Ishikawa (cell line): ENCODE measurements at regions not wholly inside any gene's neighbourhood (a gene's known extent, or its start where the extent isn't known, plus 50 kb on each side); places are given as distances from the start of the nearest gene placed in this dataset.

Experiments used
- CEBPB ChIP-seq: IDR thresholded peaks from 2 replicates; pipeline ENCODE4 v1.6.1; 2012
- CREB1 ChIP-seq: IDR thresholded peaks from 2 replicates; pipeline ENCODE4 v1.6.1; 2012; ENCODE audit warnings: low read depth
- EGR1 ChIP-seq: IDR thresholded peaks from 2 replicates; pipeline ENCODE4 v1.6.1; 2012
- EP300 ChIP-seq: IDR thresholded peaks from 2 replicates; pipeline ENCODE4 v1.6.1; 2012; ENCODE audit warnings: borderline replicate concordance
- FOXM1 ChIP-seq: IDR thresholded peaks from 2 replicates; pipeline ENCODE4 v1.6.1; 2012; ENCODE audit warnings: low read depth, borderline replicate concordance
- NFIC ChIP-seq: IDR thresholded peaks from 2 replicates; pipeline ENCODE4 v1.6.1; 2012
- RAD21 ChIP-seq: IDR thresholded peaks from 2 replicates; pipeline ENCODE4 v1.6.1; 2012; ENCODE audit warnings: low read depth
- REST ChIP-seq: IDR thresholded peaks from 2 replicates; pipeline ENCODE4 v1.6.1; 2012; ENCODE audit warnings: low read depth, mild to moderate bottlenecking
- TAF1 ChIP-seq: IDR thresholded peaks from 2 replicates; pipeline ENCODE4 v1.6.1; 2012; ENCODE audit warnings: low read depth, mild to moderate bottlenecking
- TCF12 ChIP-seq: IDR thresholded peaks from 2 replicates; pipeline ENCODE4 v1.6.1; 2012; ENCODE audit warnings: low read depth
- TEAD4 ChIP-seq: IDR thresholded peaks from 2 replicates; pipeline ENCODE4 v1.6.1; 2012
- YY1 ChIP-seq: IDR thresholded peaks from 2 replicates; pipeline ENCODE4 v1.6.1; 2012; ENCODE audit warnings: low read depth
- ZBTB7A ChIP-seq: IDR thresholded peaks from 2 replicates; pipeline ENCODE4 v1.6.1; 2012; ENCODE audit warnings: low read depth
- TF ChIP-seq, protein P1 (sequence below): IDR thresholded peaks from 2 replicates; pipeline ENCODE4 v1.6.1; 2012
- TF ChIP-seq, protein P2 (sequence below): IDR thresholded peaks from 2 replicates; pipeline ENCODE4 v1.6.1; 2012

DNA sequence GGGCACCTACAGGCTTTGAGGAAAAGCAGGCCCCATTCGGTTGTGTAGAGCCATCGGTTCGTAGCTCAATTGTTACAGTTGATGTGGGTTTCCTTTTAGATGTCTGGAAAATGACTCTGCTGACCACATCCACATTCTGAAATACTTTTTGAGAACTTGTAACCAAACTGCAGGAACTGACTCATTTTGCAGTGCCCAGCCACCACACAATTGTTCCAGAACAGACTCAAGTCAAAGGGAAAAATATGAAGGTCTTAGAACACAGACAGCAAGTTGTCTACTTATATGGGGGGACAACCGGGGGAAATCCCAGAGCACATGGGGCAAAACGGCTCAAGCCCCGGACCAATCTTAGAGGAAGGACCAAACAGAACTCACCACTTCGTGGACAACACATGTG, 557.6 kb upstream of the DIPK2B start:
- TF ChIP-seq CEBPB (no peak), TAF1 (no peak), RAD21 (no peak), FOXM1 (no peak), EGR1 (no peak), REST (no peak), NFIC (no peak), YY1 (no peak), ZBTB7A (no peak), TEAD4 (no peak), TCF12 (no peak), EP300 (no peak), CREB1 (no peak)
- TF ChIP-seq, protein P1, sequence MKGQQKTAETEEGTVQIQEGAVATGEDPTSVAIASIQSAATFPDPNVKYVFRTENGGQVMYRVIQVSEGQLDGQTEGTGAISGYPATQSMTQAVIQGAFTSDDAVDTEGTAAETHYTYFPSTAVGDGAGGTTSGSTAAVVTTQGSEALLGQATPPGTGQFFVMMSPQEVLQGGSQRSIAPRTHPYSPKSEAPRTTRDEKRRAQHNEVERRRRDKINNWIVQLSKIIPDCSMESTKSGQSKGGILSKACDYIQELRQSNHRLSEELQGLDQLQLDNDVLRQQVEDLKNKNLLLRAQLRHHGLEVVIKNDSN: no peak
- TF ChIP-seq, protein P2, sequence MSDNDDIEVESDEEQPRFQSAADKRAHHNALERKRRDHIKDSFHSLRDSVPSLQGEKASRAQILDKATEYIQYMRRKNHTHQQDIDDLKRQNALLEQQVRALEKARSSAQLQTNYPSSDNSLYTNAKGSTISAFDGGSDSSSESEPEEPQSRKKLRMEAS: no peak

DNA sequence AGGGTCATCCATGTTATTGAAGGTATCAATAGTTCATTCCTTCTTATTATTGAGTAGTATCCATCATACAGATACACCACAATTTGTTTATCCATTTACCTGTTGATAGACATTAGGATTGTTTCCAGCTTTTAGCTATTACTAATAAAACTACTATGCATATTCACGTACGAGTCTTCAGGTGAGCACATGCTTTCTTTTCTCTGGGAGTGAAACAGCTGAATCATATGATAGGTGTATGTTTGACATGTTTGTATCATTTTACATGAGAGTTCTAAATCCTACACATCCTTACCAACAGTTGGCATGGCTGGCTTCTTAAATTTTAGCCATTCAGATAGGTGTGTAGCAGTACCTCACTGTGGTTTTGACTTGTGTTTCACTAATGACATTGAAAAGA, 556.6 kb upstream of the DIPK2B start:
- TF ChIP-seq CEBPB: no peak
- no peak for TF ChIP-seq FOXM1
- TF ChIP-seq TAF1: no peak
- TF ChIP-seq REST: no peak
- TF ChIP-seq, protein P1: no peak
- no peak for TF ChIP-seq YY1
- no peak for TF ChIP-seq ZBTB7A
- TF ChIP-seq TEAD4: no peak
- TF ChIP-seq CREB1: no peak
- TF ChIP-seq EGR1: no peak
- TF ChIP-seq TCF12: no peak
- TF ChIP-seq EP300: no peak
- no peak for TF ChIP-seq RAD21
- TF ChIP-seq NFIC: no peak
- TF ChIP-seq, protein P2: no peak

DNA sequence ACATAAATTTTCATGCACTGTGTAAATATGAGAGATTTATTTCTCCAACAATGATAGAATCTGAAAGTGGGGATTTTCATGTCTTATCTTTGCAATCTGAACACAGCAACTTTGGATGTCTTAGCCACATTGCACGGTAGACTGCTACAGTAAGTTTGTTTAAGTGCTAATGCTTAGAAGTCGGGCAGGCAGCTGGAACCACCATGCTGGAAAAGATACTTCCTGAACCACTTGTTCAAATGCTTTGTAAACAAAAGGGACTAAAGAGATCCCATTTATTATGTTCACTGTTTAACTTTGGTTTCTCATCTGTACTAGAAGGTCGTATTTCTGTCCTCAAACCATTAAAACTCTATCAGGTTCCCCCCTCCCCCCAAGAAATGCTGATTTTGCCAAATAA, 555.9 kb upstream of the DIPK2B start:
- TF ChIP-seq REST: no peak
- TF ChIP-seq YY1: no peak
- TF ChIP-seq RAD21: no peak
- TF ChIP-seq TCF12: no peak
- no peak for TF ChIP-seq NFIC
- TF ChIP-seq, protein P2: no peak
- no peak for TF ChIP-seq EGR1
- TF ChIP-seq FOXM1: no peak

DNA sequence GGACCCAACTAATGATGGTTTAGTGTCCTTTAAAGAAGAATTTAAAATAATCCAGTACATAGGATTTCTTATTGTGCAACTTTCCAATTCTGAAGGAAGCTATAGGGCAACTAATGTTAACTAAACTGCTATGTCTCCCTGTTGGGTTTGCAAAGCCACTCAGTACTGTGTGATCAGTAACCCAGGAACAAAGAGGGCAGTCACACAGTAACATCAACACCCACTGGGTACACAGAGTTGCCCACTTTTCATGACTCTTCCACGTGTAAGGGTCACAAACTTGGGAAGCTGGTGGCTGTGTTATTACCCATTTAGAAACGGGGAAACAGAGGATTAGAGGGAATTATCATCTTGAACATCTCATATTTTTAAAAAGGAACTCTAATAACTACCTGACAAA, 555.0 kb upstream of the DIPK2B start:
- no peak for TF ChIP-seq FOXM1
- TF ChIP-seq RAD21: no peak
- TF ChIP-seq NFIC: no peak
- TF ChIP-seq CEBPB: no peak
- no peak for TF ChIP-seq REST
- no peak for TF ChIP-seq TCF12
